Sigmoid colon (tissue), 6 donors: ENCODE measurements at regions not wholly inside any gene's neighbourhood (a gene's known extent, or its start where the extent isn't known, plus 50 kb on each side); places are given as distances from the start of the nearest gene placed in this dataset.
"Not testable (repeated sequence)": the region's sequence is repeated elsewhere in the genome, so short reads cannot be mapped to it uniquely, and the experiment has no call there.

Experiments used
- DNase-seq: peaks from one replicate; pipeline ENCODE4 v3.0.0-alpha.2; 2019
- H3K27ac ChIP-seq, 4 donors: fragments of 200-600 bp; sonication (generic); one replicate each; pipeline ENCODE4 v1.5.1; 2016 to 2019; ENCODE audit warnings: mild to moderate bottlenecking in 1 of 4
- H3K27me3 ChIP-seq, 3 donors: fragments of 200-600 bp; sonication (generic); one replicate each; pipeline ENCODE4 v1.5.1; 2019; ENCODE audit warnings: mild to moderate bottlenecking in 1 of 3
- H3K36me3 ChIP-seq, 4 donors: fragments of 200-600 bp; sonication (generic); one replicate each; pipeline ENCODE4 v1.5.1; 2016 to 2019
- H3K4me1 ChIP-seq, 4 donors: fragments of 200-600 bp; sonication (generic); one replicate each; pipeline ENCODE4 v1.5.1; 2017 to 2019
- H3K4me3 ChIP-seq, 4 donors: fragments of 200-600 bp; sonication (generic); one replicate each; pipeline ENCODE4 v1.5.1; 2017 to 2019; ENCODE audit warnings: mild to moderate bottlenecking in 2 of 4, moderate library complexity in 1 of 4
- H3K9me3 ChIP-seq, 4 donors: fragments of 200-600 bp in 3 of 4; sonication (generic) in 3 of 4; one replicate each; pipeline versions ENCODE4 v1.5.1 to v1.6.1; 2013 to 2019
- CTCF ChIP-seq, 4 experiments: fragments of 450-650 bp in 3 of 4; fragments of 200-600 bp in 1 of 4; IDR thresholded peaks; one replicate each; pipeline ENCODE4 v1.5.1; 2016 to 2019; ENCODE audit warnings: antibody characterized with exemption in 4 of 4, mild to moderate bottlenecking in 3 of 4, moderate library complexity in 2 of 4
- EP300 ChIP-seq, 4 donors: sonication (generic); formaldehyde crosslinking; IDR thresholded peaks; one replicate each; pipeline ENCODE4 v1.6.1; 2017; ENCODE audit warnings: antibody characterized with exemption in 4 of 4
- POLR2A ChIP-seq, 2 donors: fragments of 450-650 bp; IDR thresholded peaks; one replicate each; pipeline ENCODE4 v1.6.1; 2016; ENCODE audit warnings: antibody characterized with exemption in 2 of 2, mild to moderate bottlenecking in 2 of 2, moderate library complexity in 2 of 2
- POLR2AphosphoS5 ChIP-seq, 4 donors: sonication (generic); formaldehyde crosslinking; IDR thresholded peaks; one replicate each; pipeline ENCODE4 v1.6.1; 2017; ENCODE audit warnings: antibody characterized with exemption in 4 of 4
- WGBS, 2 donors: extraction: QIAGEN DNeasy Blood & Tissue Kit; methylation state at CpG; one replicate each; pipeline ENCODE4 v1.1.7; 2013; 5-methylcytosine and 5-hydroxymethylcytosine counted together
- intact Hi-C: fragments of 100-400 bp; cut with DNase I; formaldehyde crosslinking; loops from one replicate; pipeline ENCODE4 v1.15.1; 2023
- donor health status: healthy with polysubstance abuse.
- donor health status: healthy.

GRCh38 chr11:38598418-38598817 lies 2000.4 kb upstream of the RAG2 start:
- Histone ChIP-seq H3K27me3 (no peaks in the 10 kb centered on the region), H3K27ac (no peak overlapping the region), H3K4me3 (no peak overlapping the region), H3K36me3 (no peaks in the 10 kb centered on the region), H3K9me3 (no peaks in the 10 kb centered on the region), H3K4me1 (no peaks in the 10 kb centered on the region)
- no peak for DNase-seq
- intact Hi-C loops = no loop called here
- TF ChIP-seq POLR2AphosphoS5 (IDR thresholded peaks at IDR 0.05) = no peak
- no peak for TF ChIP-seq EP300 (IDR thresholded peaks at IDR 0.05)
- no peak for TF ChIP-seq CTCF (IDR thresholded peaks at IDR 0.05)
- TF ChIP-seq POLR2A (IDR thresholded peaks at IDR 0.05) = no peak
- WGBS, 2 donors = 63 to 80% methylated on average over 6 of the region's 6 CpGs

DNA sequence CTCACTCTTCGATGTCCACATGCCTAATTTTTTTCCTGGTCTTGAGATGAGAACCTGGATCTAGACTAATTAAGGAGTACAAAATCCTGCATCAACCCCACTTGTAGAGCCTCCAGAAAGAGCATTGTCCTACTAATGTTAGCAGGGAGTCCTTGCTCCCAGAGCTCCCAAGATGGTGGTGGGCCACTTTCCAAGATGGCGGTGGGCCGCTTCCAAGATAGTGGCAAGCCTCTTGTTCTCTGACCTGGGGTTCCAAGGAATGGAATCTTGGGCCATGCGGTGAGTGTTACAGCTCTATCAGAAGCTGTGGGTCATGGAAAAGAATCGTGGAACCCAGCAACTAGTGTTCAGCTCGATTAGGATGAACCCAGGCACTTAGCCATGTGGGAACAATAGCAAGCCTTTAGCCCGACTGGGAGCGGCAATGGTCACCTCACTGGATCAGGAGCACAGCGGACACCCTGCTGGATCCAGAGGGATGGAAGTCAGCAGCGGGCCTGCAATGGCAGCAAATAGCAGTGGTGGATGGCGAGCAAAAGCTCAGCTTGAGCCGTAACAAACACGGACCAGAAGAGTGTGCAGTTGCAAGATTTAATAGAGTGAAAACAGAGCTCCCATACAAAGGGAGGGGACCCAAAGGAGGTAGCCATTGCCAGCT lies 1997.5 kb upstream of the RAG2 start:
- H3K27me3 ChIP-seq, DNase-seq, H3K36me3 ChIP-seq, H3K9me3 ChIP-seq, H3K4me3 ChIP-seq, H3K4me1 ChIP-seq, intact Hi-C loops, H3K27ac ChIP-seq: not testable (repeated sequence)
- WGBS, 2 donors = 87 to 92% methylated on average over 13 of the region's 13 CpGs

- TF ChIP-seq EP300 (IDR thresholded peaks at IDR 0.05) (no peak), CTCF (IDR thresholded peaks at IDR 0.05) (no peak), POLR2AphosphoS5 (IDR thresholded peaks at IDR 0.05) (no peak), POLR2A (IDR thresholded peaks at IDR 0.05) (no peak)
- Histone ChIP-seq H3K9me3 (no peaks in the 10 kb centered on the region), H3K36me3 (no peaks in the 10 kb centered on the region), H3K27me3 (no peaks in the 10 kb centered on the region), H3K27ac (no peak overlapping the region), H3K4me1 (no peaks in the 10 kb centered on the region), H3K4me3 (no peak overlapping the region)
- no peak for DNase-seq
- intact Hi-C loops = no loop called here
- 87 to 90% methylated on average over 3 of the region's 3 CpGs for WGBS, 2 donors
These were observed 1996.9 kb upstream of the RAG2 start for GRCh38 chr11:38594895-38595294.

GRCh38 chr11:38593649-38594048 lies 1995.6 kb upstream of the RAG2 start:
- intact Hi-C loops = no loop called here
- Histone ChIP-seq H3K9me3 (peaks cover 0 to 3% (median 0%) of the 10 kb centered on the region in 4 donors), H3K27ac (no peak overlapping the region), H3K36me3 (no peaks in the 10 kb centered on the region), H3K4me1 (no peaks in the 10 kb centered on the region), H3K4me3 (no peak overlapping the region), H3K27me3 (no peaks in the 10 kb centered on the region)
- TF ChIP-seq CTCF (IDR thresholded peaks at IDR 0.05) = no peak
- WGBS, 2 donors = 85 to 92% methylated on average over 1 of the region's 1 CpG
- DNase-seq = no peak

GRCh38 chr11:38582756-38583155 lies 1984.7 kb upstream of the RAG2 start:
- no peak for DNase-seq
- TF ChIP-seq POLR2A (IDR thresholded peaks at IDR 0.05) (no peak), EP300 (IDR thresholded peaks at IDR 0.05) (no peak), POLR2AphosphoS5 (IDR thresholded peaks at IDR 0.05) (no peak), CTCF (IDR thresholded peaks at IDR 0.05) (no peak)
- H3K36me3 ChIP-seq = no peaks in the 10 kb centered on the region
- H3K27me3 ChIP-seq = no peaks in the 10 kb centered on the region
- H3K9me3 ChIP-seq = peaks cover 0 to 6% (median 5%) of the 10 kb centered on the region in 4 donors
- no peak overlapping the region for H3K4me3 ChIP-seq
- 57 to 79% methylated on average over 3 of the region's 3 CpGs for WGBS, 2 donors
- H3K27ac ChIP-seq = no peak overlapping the region
- no peaks in the 10 kb centered on the region for H3K4me1 ChIP-seq
- intact Hi-C loops = no loop called here
